ENCODE measurements at regions not wholly inside any gene's neighbourhood (a gene's known extent, or its start where the extent isn't known, plus 50 kb on each side); places are given as distances from the start of the nearest gene placed in this dataset.

- TF ChIP-seq CTCF (IDR thresholded peaks at IDR 0.05) (no peak), POLR2A (IDR thresholded peaks at IDR 0.05) (no peak)
These were observed 733.2 kb downstream of the INHBA start for GRCh38 chr7:40969641-40970040.
